SKM-1 treated with dmso at 0.1 percent for 144 hours (cell line): ENCODE measurements at regions not wholly inside any gene's neighbourhood (a gene's known extent, or its start where the extent isn't known, plus 50 kb on each side); places are given as distances from the start of the nearest gene placed in this dataset.
"Not testable (repeated sequence)": the region's sequence is repeated elsewhere in the genome, so short reads cannot be mapped to it uniquely, and the experiment has no call there.

Experiments
- DNase-seq: peaks from one replicate; lab custom pipeline; 2025; ENCODE audit not compliant: unreplicated experiment; lab: John Stamatoyannopoulos, UW

- no peak for DNase-seq
These were observed 152.7 kb upstream of the NRP1 start for GRCh38 chr10:33487014-33487776.

- no peak for DNase-seq
These were observed 150.8 kb upstream of the NRP1 start for GRCh38 chr10:33485276-33485675.

GRCh38 chr10:33484787-33485186 lies 150.3 kb upstream of the NRP1 start:
- no peak for DNase-seq

GRCh38 chr10:33483816-33484190 lies 149.3 kb upstream of the NRP1 start:
- DNase-seq, result no peak

- DNase-seq, result no peak
These were observed 148.8 kb upstream of the NRP1 start for GRCh38 chr10:33483124-33483815.

- no peak for DNase-seq
These were observed 148.0 kb upstream of the NRP1 start for GRCh38 chr10:33482486-33482885.

- no peak for DNase-seq
These were observed 146.7 kb upstream of the NRP1 start for GRCh38 chr10:33481184-33481583.

- DNase-seq, result not testable (repeated sequence)
These were observed 145.9 kb upstream of the NRP1 start for GRCh38 chr10:33480417-33480816.

- DNase-seq, result no peak
These were observed 144.2 kb upstream of the NRP1 start for GRCh38 chr10:33478675-33479125.

GRCh38 chr10:33478089-33478674 lies 143.7 kb upstream of the NRP1 start:
- DNase-seq, result no peak

- no peak for DNase-seq
These were observed 143.0 kb upstream of the NRP1 start for GRCh38 chr10:33477291-33478088.

- DNase-seq, result no peak
These were observed 142.3 kb upstream of the NRP1 start for GRCh38 chr10:33476757-33477273.

GRCh38 chr10:33473688-33474087 lies 139.2 kb upstream of the NRP1 start:
- DNase-seq, result no peak

- DNase-seq, result not testable (repeated sequence)
These were observed 133.5 kb upstream of the NRP1 start for GRCh38 chr10:33468006-33468405.

GRCh38 chr10:33465747-33466146 lies 131.3 kb upstream of the NRP1 start:
- no peak for DNase-seq

GRCh38 chr10:33463011-33463410 lies 128.5 kb upstream of the NRP1 start:
- DNase-seq, result no peak

GRCh38 chr10:33461295-33461640 lies 126.8 kb upstream of the NRP1 start:
- no peak for DNase-seq

- no peak for DNase-seq
These were observed 126.2 kb upstream of the NRP1 start for GRCh38 chr10:33460505-33461294.

GRCh38 chr10:33459602-33460001 lies 125.1 kb upstream of the NRP1 start:
- no peak for DNase-seq

GRCh38 chr10:33455029-33455428 lies 120.6 kb upstream of the NRP1 start:
- DNase-seq, result no peak
